Activated T-cell treated with anti-CD3 and anti-CD28 coated beads, Interleukin-2, amount 50 U/mL, for 24 hours (primary cell): ENCODE measurements at regions not wholly inside any gene's neighbourhood (a gene's known extent, or its start where the extent isn't known, plus 50 kb on each side); places are given as distances from the start of the nearest gene placed in this dataset.
"Not testable (repeated sequence)": the region's sequence is repeated elsewhere in the genome, so short reads cannot be mapped to it uniquely, and the experiment has no call there.

Experiments used
- DNase-seq: peaks from one replicate; pipeline ENCODE4 v3.0.0-alpha.2; 2020
- H3K27ac Mint-ChIP-seq: 2 replicates; pipeline ENCODE4 v1.8.0; 2020; ENCODE audit warnings: mild to moderate bottlenecking, mixed read lengths
- H3K27me3 Mint-ChIP-seq: 2 replicates; pipeline ENCODE4 v1.8.0; 2020; ENCODE audit warnings: mixed read lengths
- H3K36me3 Mint-ChIP-seq: 2 replicates; pipeline ENCODE4 v1.8.0; 2020; ENCODE audit warnings: low read depth, mixed read lengths
- H3K4me1 Mint-ChIP-seq: 2 replicates; pipeline ENCODE4 v1.8.0; 2020; ENCODE audit warnings: low read depth, mixed read lengths
- H3K4me3 Mint-ChIP-seq: 2 replicates; pipeline ENCODE4 v1.8.0; 2020; ENCODE audit warnings: mild to moderate bottlenecking, moderate library complexity, mixed read lengths
- H3K9me3 Mint-ChIP-seq: 2 replicates; pipeline ENCODE4 v1.8.0; 2020; ENCODE audit warnings: mixed read lengths

DNA sequence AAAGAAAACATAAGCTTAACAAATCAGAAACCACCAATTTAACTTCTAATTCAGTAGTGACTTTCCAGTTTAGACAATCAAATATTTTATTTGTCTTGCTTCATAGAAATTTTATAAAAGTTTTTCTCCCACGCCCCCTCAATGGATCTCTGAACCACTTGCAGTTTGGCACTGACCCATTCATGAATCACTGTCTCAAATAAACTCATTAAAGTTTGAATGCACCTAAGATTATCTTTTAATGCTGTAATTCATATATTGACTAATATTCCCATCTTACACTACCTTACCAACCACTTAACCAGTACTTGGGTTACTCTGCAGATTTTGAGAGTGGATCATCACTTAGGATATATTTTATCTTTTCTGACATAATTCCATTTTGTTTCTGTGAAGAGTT is 880.2 kb downstream of the OTOL1 start:
- Mint-ChIP-seq H3K36me3 (no peaks in the 10 kb centered on the region), H3K9me3 (peaks cover 5% of the 10 kb centered on the region), H3K27me3 (no peaks in the 10 kb centered on the region), H3K4me3 (no peak overlapping the region), H3K4me1 (no peaks in the 10 kb centered on the region), H3K27ac (no peak overlapping the region)
- no peak for DNase-seq

DNA sequence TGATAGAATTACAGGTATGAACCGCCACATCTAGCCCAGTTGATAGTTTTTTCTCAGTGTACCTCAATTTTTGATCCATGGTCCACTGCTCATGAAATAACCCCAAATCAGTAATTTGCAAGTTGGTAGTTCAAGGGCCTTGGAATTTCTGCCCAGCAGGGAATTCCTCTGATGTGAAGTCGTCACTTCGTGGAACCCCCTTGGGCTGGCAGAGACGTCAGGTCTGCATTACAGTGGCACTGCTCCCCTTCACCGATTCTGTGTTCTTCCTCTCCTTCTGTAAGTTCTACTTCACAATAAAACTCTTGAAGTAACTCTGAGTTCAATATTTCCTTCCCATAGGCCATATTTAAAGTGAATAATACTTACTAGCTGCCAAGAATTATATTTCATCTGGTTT is 881.0 kb downstream of the OTOL1 start:
- Mint-ChIP-seq H3K4me3 (no peak overlapping the region), H3K4me1 (no peaks in the 10 kb centered on the region), H3K27ac (no peak overlapping the region), H3K36me3 (no peaks in the 10 kb centered on the region), H3K9me3 (peaks cover 5% of the 10 kb centered on the region), H3K27me3 (no peaks in the 10 kb centered on the region)
- DNase-seq = no peak

DNA sequence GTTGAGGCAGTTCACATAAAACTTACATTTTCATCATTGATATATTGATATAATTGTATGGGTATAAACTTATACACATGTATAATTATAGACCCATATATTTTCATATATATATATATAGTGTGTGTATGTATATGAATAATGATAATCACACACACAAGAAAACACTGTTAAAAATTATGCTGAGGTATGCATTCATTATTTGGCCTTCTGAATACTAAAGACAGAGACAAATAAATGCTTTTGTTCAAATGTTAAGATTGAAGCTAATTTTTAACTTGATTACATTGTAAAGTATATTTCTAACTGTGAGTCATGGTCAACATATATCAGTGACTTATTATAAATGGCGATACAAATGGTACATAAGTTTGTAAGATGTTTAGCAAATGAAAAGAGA is 888.8 kb downstream of the OTOL1 start:
- no peaks in the 10 kb centered on the region for H3K4me1 Mint-ChIP-seq
- peaks cover 4% of the 10 kb centered on the region for H3K9me3 Mint-ChIP-seq
- DNase-seq = no peak
- H3K36me3 Mint-ChIP-seq = no peaks in the 10 kb centered on the region
- H3K4me3 Mint-ChIP-seq = no peak overlapping the region
- no peaks in the 10 kb centered on the region for H3K27me3 Mint-ChIP-seq
- no peak overlapping the region for H3K27ac Mint-ChIP-seq

DNA sequence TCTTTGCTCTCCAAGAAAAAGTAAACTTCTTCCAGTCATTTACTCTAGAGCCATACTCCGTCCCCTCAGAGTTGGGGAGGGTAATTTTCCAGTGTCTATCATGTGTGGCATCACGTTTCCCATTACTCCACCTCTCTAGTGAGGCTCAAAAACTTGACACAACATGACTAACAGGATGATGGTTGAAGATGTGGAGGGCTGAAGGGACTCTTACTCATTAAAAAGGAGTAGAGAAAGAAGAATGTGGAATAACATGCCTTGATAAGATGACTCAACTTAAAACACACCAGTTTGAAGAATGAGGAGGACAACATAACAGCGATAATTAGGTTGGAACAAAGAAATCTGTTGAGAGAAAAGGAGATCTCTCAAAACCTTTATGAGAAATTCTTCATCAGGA is 894.3 kb downstream of the OTOL1 start:
- no peaks in the 10 kb centered on the region for H3K36me3 Mint-ChIP-seq
- no peak for DNase-seq
- H3K27me3 Mint-ChIP-seq = no peaks in the 10 kb centered on the region

DNA sequence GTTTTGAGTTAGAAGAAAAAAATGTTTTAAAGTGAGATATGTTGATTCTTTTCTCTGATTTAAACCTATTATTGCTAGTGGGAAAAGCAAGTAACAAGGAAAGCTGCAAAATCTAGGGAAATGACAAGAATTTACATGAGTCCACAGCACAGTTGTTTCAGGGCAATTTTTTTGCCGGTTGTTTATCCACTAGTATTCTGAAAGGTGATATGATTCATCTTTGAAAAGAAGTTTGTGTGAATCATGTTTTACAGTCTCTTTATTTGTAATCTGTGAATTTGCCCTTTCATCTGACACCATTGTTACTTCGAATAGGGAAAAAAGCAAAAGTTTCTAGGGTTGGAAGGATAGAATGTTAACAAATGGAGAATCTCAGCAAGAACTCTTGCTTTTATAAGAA is 894.7 kb downstream of the OTOL1 start:
- no peak for DNase-seq
- Mint-ChIP-seq H3K27ac (no peak overlapping the region), H3K27me3 (no peaks in the 10 kb centered on the region), H3K4me3 (no peak overlapping the region), H3K9me3 (peaks cover 2% of the 10 kb centered on the region), H3K36me3 (no peaks in the 10 kb centered on the region), H3K4me1 (no peaks in the 10 kb centered on the region)

More for the DNA sequence above, 894.3 kb downstream of the OTOL1 start:
- H3K4me1 Mint-ChIP-seq = no peaks in the 10 kb centered on the region
- no peak overlapping the region for H3K4me3 Mint-ChIP-seq
- H3K9me3 Mint-ChIP-seq = peaks cover 2% of the 10 kb centered on the region
- no peak overlapping the region for H3K27ac Mint-ChIP-seq

DNA sequence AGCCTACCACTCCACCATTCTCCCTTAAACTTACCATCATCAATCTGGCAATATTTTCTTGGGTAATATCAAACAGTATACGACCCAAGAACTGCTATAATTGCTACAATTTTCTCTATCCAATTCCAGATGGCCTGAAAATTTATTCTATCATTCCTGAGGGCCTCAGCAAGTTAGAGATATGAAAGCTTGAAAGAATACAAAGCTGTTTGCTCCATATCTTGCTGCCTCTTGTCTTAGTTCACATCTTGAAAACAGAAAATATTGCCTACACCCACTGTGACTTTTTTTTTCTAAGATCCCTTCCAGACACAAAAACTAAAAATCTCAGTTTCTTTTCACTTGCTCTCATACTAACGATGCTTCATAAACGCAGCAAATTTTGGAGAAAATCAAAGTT is 898.9 kb downstream of the OTOL1 start:
- no peak overlapping the region for H3K27ac Mint-ChIP-seq
- H3K4me1 Mint-ChIP-seq = no peaks in the 10 kb centered on the region

DNA sequence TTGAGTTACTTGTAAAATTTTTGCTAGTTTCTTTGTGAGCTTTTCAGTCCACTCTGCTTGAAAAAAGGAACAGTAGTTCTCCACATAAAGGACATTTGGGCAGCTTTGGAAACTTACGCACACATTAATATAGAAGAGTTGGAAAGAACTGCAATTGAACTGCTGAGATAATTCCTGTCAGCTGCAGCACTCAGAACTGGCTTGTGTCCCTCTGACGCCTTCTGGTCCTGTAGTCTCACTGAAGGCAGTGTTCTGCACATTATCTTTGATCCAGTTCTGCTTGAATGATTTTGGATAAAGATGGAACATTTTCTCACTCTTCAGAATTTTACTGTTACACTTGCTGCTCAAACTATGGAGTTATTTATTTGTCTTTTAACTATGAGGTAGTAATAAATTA is 901.9 kb downstream of the OTOL1 start:
- no peaks in the 10 kb centered on the region for H3K27me3 Mint-ChIP-seq
- no peaks in the 10 kb centered on the region for H3K36me3 Mint-ChIP-seq
- H3K9me3 Mint-ChIP-seq = peaks cover 12% of the 10 kb centered on the region
- DNase-seq = no peak
- H3K27ac Mint-ChIP-seq = no peak overlapping the region
- no peaks in the 10 kb centered on the region for H3K4me1 Mint-ChIP-seq
- H3K4me3 Mint-ChIP-seq = no peak overlapping the region

More for the DNA sequence above, 898.9 kb downstream of the OTOL1 start:
- H3K4me3 Mint-ChIP-seq = no peak overlapping the region
- H3K36me3 Mint-ChIP-seq = no peaks in the 10 kb centered on the region
- H3K27me3 Mint-ChIP-seq = no peaks in the 10 kb centered on the region
- peaks cover 7% of the 10 kb centered on the region for H3K9me3 Mint-ChIP-seq
- DNase-seq = no peak

DNA sequence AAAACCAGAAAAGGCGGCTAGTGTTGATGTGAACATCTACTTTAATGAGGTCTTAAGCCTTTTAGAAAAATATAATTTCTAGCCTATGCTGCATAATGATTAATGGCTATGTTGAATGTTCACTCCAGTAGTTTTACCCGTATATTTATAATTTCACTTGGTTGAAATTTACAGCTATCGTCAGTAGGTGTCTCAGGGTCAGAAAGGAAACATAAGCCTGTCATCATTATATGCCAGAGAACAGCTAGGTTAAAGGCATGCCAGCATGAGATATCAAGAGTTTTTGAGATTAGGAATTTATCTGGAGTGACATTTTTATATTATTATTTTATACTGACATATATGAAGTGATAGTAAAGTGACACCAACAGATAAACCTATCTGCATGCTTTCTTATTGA is 904.1 kb downstream of the OTOL1 start:
- H3K4me1 Mint-ChIP-seq = no peaks in the 10 kb centered on the region
- no peak overlapping the region for H3K4me3 Mint-ChIP-seq
- H3K9me3 Mint-ChIP-seq = peaks cover 12% of the 10 kb centered on the region
- DNase-seq = no peak
- no peaks in the 10 kb centered on the region for H3K27me3 Mint-ChIP-seq
- no peak overlapping the region for H3K27ac Mint-ChIP-seq
- H3K36me3 Mint-ChIP-seq = no peaks in the 10 kb centered on the region

DNA sequence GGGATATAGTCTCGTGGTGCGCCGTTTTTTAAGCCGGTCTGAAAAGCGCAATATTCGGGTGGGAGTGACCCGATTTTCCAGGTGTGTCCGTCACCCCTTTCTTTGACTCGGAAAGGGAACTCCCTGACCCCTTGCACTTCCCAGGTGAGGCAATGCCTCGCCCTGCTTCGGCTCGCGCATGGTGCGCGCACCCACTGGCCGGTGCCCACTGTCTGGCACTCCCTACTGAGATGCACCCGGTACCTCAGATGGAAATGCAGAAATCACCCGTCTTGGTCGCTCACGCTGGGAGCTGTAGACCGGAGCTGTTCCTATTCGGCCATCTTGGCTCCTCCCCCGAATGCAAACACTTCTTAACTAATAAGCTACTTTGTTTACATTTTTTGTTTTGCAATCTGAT is 914.9 kb downstream of the OTOL1 start:
- H3K27me3 Mint-ChIP-seq, DNase-seq, H3K9me3 Mint-ChIP-seq, H3K4me1 Mint-ChIP-seq, H3K4me3 Mint-ChIP-seq, H3K27ac Mint-ChIP-seq, H3K36me3 Mint-ChIP-seq: not testable (repeated sequence)

DNA sequence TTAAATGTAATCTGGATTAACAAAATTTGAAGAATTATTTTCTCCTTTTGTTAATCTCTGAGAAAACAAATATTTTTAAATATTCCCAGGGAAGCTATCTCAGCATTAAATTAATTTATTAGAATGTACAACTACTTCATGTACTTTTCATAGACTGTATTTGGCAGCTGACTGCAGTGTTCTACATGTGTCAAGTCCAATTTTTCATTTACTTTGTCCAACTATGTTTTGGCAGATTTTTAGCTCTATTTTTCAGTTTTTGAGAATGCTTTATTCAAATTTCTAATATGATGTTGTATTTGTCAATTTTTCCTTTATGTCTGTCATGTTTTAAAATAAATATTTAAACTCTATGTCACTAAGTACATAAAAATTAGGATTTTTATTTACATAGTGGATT is 925.1 kb downstream of the OTOL1 start:
- no peaks in the 10 kb centered on the region for H3K27me3 Mint-ChIP-seq
- no peak for DNase-seq
- H3K27ac Mint-ChIP-seq = no peak overlapping the region
- peaks cover 5% of the 10 kb centered on the region for H3K9me3 Mint-ChIP-seq
- no peaks in the 10 kb centered on the region for H3K36me3 Mint-ChIP-seq
- H3K4me3 Mint-ChIP-seq = no peak overlapping the region
- H3K4me1 Mint-ChIP-seq = no peaks in the 10 kb centered on the region

DNA sequence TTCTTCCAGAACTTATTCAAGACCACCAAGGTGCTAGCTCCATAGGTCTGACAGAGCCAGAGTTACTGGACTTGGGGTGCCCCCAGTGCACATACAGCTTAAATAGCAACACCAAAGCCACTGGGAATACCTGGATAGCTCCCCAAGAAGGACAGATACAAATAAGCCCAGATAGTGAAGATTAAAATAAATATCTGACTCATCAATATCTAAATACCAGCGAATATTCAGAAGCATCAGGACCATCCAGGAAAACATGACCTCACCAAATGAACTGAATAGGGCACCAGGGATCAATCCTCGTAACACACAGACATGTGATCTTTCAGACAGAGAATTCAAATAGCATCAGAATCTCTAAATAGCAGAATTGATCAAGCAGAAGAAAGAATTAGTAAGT is 931.6 kb downstream of the OTOL1 start:
- Mint-ChIP-seq H3K9me3 (peaks cover 12% of the 10 kb centered on the region), H3K36me3 (no peaks in the 10 kb centered on the region), H3K4me1 (no peaks in the 10 kb centered on the region), H3K27me3 (no peaks in the 10 kb centered on the region), H3K4me3 (no peak overlapping the region), H3K27ac (no peak overlapping the region)
- no peak for DNase-seq

DNA sequence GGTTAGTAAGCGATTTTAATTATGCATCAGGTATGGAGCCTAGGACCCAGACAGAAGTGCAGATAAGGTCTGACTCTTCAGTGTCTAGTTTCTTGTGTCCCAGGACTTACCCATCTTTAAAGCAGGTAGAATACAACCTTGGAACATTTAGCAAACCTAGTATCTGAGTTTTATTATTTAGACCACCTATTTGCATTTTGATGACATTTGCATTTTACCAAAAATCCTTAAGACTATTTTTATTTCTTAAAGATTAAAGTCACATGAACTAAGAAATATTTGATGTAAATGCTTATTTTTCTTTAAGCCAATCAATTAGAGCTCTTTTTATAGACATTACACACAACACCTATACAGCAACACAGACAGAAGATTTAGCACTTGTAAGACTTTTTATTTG is 939.1 kb downstream of the OTOL1 start:
- peaks cover 31% of the 10 kb centered on the region for H3K9me3 Mint-ChIP-seq
- no peaks in the 10 kb centered on the region for H3K27me3 Mint-ChIP-seq
- no peak overlapping the region for H3K27ac Mint-ChIP-seq
- no peaks in the 10 kb centered on the region for H3K36me3 Mint-ChIP-seq
- H3K4me1 Mint-ChIP-seq = no peaks in the 10 kb centered on the region
- no peak overlapping the region for H3K4me3 Mint-ChIP-seq
- no peak for DNase-seq

DNA sequence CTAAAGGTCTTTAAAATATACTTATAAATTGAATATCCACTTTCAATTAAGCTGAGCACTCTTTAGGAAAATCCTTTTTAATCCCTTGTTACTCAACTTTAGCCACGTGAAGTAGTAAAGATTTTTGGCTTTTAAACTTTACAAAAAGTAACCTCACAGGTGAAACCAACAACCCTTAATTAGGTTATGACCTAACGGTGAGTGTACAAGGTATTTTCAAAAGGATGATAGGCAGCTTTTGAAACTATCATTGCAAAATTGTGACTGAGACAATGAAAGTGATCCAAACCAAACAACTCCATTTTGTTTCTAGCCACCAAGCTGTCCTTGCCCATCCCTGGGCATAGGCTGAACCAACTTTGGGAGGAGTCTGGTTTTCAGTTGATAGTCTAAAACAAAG is 940.2 kb downstream of the OTOL1 start:
- no peaks in the 10 kb centered on the region for H3K4me1 Mint-ChIP-seq
- no peaks in the 10 kb centered on the region for H3K27me3 Mint-ChIP-seq

DNA sequence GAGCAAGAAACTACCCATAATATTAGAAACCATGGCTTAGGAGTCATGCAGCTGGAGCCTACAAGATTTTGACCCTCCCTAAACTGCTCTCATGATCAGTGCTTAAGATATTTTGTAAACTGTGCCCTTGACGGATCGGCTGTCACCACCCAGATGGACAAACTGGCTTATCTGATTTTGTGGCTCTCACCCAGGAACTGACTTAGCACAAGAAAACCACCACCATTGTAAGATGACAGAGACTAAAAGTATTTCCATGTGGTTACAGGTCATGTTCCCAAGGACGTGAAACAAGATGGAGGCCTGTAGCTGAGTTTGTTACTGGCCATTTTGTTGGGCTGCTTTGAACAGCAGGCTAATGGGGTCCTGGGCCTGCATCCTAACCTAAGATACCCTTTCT is 940.9 kb downstream of the OTOL1 start:
- Mint-ChIP-seq H3K36me3 (no peaks in the 10 kb centered on the region), H3K9me3 (peaks cover 35% of the 10 kb centered on the region), H3K27me3 (no peaks in the 10 kb centered on the region), H3K4me3 (no peak overlapping the region), H3K27ac (no peak overlapping the region), H3K4me1 (no peaks in the 10 kb centered on the region)
- no peak for DNase-seq

More for the DNA sequence above, 940.2 kb downstream of the OTOL1 start:
- H3K9me3 Mint-ChIP-seq = peaks cover 35% of the 10 kb centered on the region
- no peak overlapping the region for H3K27ac Mint-ChIP-seq
- no peaks in the 10 kb centered on the region for H3K36me3 Mint-ChIP-seq
- H3K4me3 Mint-ChIP-seq = no peak overlapping the region
- DNase-seq = no peak

DNA sequence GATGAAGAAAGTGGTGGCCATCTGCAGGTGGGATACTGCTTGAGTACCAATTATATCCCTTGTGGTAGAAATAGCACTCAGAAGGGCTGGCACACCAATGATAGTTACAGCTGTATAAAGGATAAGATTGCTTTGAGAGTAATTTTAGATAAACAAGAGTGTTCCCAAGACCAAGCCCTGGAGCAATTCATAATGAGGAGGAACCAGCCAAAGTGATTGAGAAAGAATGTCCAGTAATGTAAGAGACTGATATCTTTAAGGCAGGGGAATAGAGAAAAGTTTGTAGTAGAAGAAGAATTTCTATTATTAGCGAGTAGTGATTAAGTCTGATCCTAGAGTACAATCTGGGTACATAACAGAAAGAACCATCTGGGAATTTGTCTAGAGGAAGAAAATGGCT is 945.1 kb downstream of the OTOL1 start:
- no peak overlapping the region for H3K4me3 Mint-ChIP-seq
- no peak overlapping the region for H3K27ac Mint-ChIP-seq
- no peaks in the 10 kb centered on the region for H3K4me1 Mint-ChIP-seq
- DNase-seq = no peak
- H3K36me3 Mint-ChIP-seq = no peaks in the 10 kb centered on the region
- no peaks in the 10 kb centered on the region for H3K27me3 Mint-ChIP-seq
- peaks cover 24% of the 10 kb centered on the region for H3K9me3 Mint-ChIP-seq

DNA sequence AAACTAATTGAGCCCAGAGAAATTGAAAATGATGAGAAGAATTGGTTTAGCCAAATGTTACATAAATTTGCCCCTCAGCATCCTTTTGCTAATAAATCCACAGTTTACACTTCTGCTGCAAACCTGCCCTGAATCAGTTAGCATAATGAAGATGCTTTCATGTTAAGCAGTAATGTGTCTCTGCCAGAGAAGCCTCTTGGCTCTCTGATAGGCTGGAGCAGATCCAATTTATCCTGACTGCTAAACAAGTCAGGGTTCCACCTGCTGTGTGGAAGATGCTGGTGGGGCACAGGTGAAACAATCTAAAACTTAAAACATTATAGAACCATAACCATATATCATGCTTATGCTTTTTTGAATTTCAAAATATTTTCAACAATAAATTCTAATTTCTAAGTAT is 946.8 kb downstream of the OTOL1 start:
- H3K27me3 Mint-ChIP-seq = no peaks in the 10 kb centered on the region
- no peak for DNase-seq
- H3K27ac Mint-ChIP-seq = no peak overlapping the region
- no peaks in the 10 kb centered on the region for H3K4me1 Mint-ChIP-seq
- no peaks in the 10 kb centered on the region for H3K36me3 Mint-ChIP-seq
- peaks cover 20% of the 10 kb centered on the region for H3K9me3 Mint-ChIP-seq
- no peak overlapping the region for H3K4me3 Mint-ChIP-seq
